ENCODE measurements at regions not wholly inside any gene's neighbourhood (a gene's known extent, or its start where the extent isn't known, plus 50 kb on each side); places are given as distances from the start of the nearest gene placed in this dataset.

DNA sequence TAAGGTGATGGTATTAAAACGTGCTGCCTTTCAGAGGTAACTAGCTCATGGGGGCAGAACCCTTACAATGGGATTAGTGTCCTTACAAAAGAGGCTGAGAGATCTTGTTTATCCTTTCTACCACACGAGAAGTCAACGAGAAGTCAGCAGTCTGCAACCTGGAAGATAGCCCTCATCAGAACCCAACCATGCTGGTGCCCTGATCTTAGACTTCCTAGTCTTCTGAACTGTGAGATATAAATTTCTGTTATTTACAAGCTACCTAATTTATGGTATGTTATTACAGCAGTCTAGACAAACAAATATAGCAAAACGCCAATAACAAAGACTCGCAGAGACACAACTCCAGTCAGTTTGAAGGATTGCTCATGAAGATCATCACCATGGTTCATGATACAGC is 157.5 kb upstream of the TMEM106B start:
- Mint-ChIP-seq H3K27me3 (ENCODE audit: low read depth in 2 of 2) (no peaks in the 10 kb centered on the region), H3K9me3 (peaks cover 4 to 9% of the 10 kb centered on the region in 2 donors), H3K4me3 (no peak overlapping the region), H3K4me1 (no peaks in the 10 kb centered on the region), H3K27ac (no peak overlapping the region), H3K36me3 (no peaks in the 10 kb centered on the region)
- no peak overlapping the region for H3K4me3 ChIP-seq (ENCODE audit: low read length)
- no peaks in the 10 kb centered on the region for H3K4me1 ChIP-seq (ENCODE audit: control insufficient read depth, insufficient read depth, low read length)
- no peak for ATAC-seq
- DNase-seq: no peak
- 55% methylated on average over 5 of the region's 5 CpGs for WGBS (ENCODE audit: insufficient coverage)
- H3K9me3 ChIP-seq (ENCODE audit: control insufficient read depth, insufficient read depth, low read length): peaks cover 7% of the 10 kb centered on the region
- H3K27me3 ChIP-seq (ENCODE audit: control insufficient read depth, insufficient read depth, low read length): no peaks in the 10 kb centered on the region
- TF ChIP-seq CTCF (IDR thresholded peaks at IDR 0.05): no peak
- no peaks in the 10 kb centered on the region for H3K36me3 ChIP-seq (ENCODE audit: control insufficient read depth, insufficient read depth, low read length)
- no peak overlapping the region for H3K27ac ChIP-seq (ENCODE audit: low read length)
- intact Hi-C loops (cut with micrococcal nuclease): no loop called here

- peaks cover 4 to 9% of the 10 kb centered on the region in 2 donors for H3K9me3 Mint-ChIP-seq
- H3K27ac Mint-ChIP-seq: no peak overlapping the region
- Histone ChIP-seq H3K27me3 (ENCODE audit: control insufficient read depth, insufficient read depth, low read length) (no peaks in the 10 kb centered on the region), H3K9me3 (ENCODE audit: control insufficient read depth, insufficient read depth, low read length) (peaks cover 7% of the 10 kb centered on the region), H3K36me3 (ENCODE audit: control insufficient read depth, insufficient read depth, low read length) (no peaks in the 10 kb centered on the region), H3K27ac (ENCODE audit: low read length) (no peak overlapping the region), H3K4me3 (ENCODE audit: low read length) (no peak overlapping the region), H3K4me1 (ENCODE audit: control insufficient read depth, insufficient read depth, low read length) (no peaks in the 10 kb centered on the region)
- no peaks in the 10 kb centered on the region for H3K4me1 Mint-ChIP-seq
- no peak for ATAC-seq
- TF ChIP-seq CTCF (IDR thresholded peaks at IDR 0.05): no peak
- H3K4me3 Mint-ChIP-seq: no peak overlapping the region
- intact Hi-C loops (cut with micrococcal nuclease): no loop called here
- no peaks in the 10 kb centered on the region for H3K27me3 Mint-ChIP-seq (ENCODE audit: low read depth in 2 of 2)
- no peak for DNase-seq
- H3K36me3 Mint-ChIP-seq: no peaks in the 10 kb centered on the region
Measured at GRCh38 chr7:12054830-12055229, 156.3 kb upstream of the TMEM106B start.

GRCh38 chr7:12056381-12056780 is 154.7 kb upstream of the TMEM106B start:
- ATAC-seq: no peak
- no peaks in the 10 kb centered on the region for H3K4me1 ChIP-seq (ENCODE audit: control insufficient read depth, insufficient read depth, low read length)
- Mint-ChIP-seq H3K27ac (no peak overlapping the region), H3K27me3 (ENCODE audit: low read depth in 2 of 2) (no peaks in the 10 kb centered on the region), H3K4me1 (no peaks in the 10 kb centered on the region), H3K4me3 (no peak overlapping the region), H3K36me3 (no peaks in the 10 kb centered on the region), H3K9me3 (peaks cover 4 to 9% of the 10 kb centered on the region in 2 donors)
- no peak for TF ChIP-seq CTCF (IDR thresholded peaks at IDR 0.05)
- no peaks in the 10 kb centered on the region for H3K36me3 ChIP-seq (ENCODE audit: control insufficient read depth, insufficient read depth, low read length)
- H3K4me3 ChIP-seq (ENCODE audit: low read length): no peak overlapping the region
- intact Hi-C loops (cut with micrococcal nuclease): no loop called here
- peaks cover 7% of the 10 kb centered on the region for H3K9me3 ChIP-seq (ENCODE audit: control insufficient read depth, insufficient read depth, low read length)
- no peak overlapping the region for H3K27ac ChIP-seq (ENCODE audit: low read length)
- H3K27me3 ChIP-seq (ENCODE audit: control insufficient read depth, insufficient read depth, low read length): no peaks in the 10 kb centered on the region
- DNase-seq: no peak

DNA sequence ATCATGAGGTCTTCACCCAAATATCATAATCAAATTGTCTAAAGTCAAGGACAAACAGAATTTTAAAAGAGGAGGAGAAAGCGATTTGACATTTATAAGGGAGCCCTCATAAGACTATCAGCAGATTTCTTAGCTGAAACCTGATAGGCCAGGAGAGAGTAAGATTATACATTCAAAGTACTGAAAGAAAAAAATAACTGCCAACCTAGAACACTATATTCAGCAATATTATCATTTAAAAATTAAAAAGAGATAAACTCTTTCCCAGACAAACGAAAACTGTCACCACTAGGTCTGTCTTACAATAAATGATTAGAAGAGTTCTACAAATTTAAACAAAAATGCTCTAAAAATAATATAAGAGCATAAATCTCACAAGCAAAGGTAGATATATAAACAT is 154.1 kb upstream of the TMEM106B start:
- peaks cover 4 to 9% of the 10 kb centered on the region in 2 donors for H3K9me3 Mint-ChIP-seq
- no peaks in the 10 kb centered on the region for H3K4me1 Mint-ChIP-seq
- H3K36me3 ChIP-seq (ENCODE audit: control insufficient read depth, insufficient read depth, low read length): no peaks in the 10 kb centered on the region
- DNase-seq (no peak), ATAC-seq (no peak)
- no peaks in the 10 kb centered on the region for H3K27me3 ChIP-seq (ENCODE audit: control insufficient read depth, insufficient read depth, low read length)
- no peaks in the 10 kb centered on the region for H3K27me3 Mint-ChIP-seq (ENCODE audit: low read depth in 2 of 2)
- no peak overlapping the region for H3K4me3 Mint-ChIP-seq
- H3K4me3 ChIP-seq (ENCODE audit: low read length): no peak overlapping the region
- no CpG with 5 or more reads among the region's 2 CpGs for WGBS (ENCODE audit: insufficient coverage)
- no peaks in the 10 kb centered on the region for H3K36me3 Mint-ChIP-seq
- H3K27ac Mint-ChIP-seq: no peak overlapping the region
- no peak for TF ChIP-seq CTCF (IDR thresholded peaks at IDR 0.05)
- H3K27ac ChIP-seq (ENCODE audit: low read length): no peak overlapping the region
- no peaks in the 10 kb centered on the region for H3K4me1 ChIP-seq (ENCODE audit: control insufficient read depth, insufficient read depth, low read length)
- intact Hi-C loops (cut with micrococcal nuclease): no loop called here
- H3K9me3 ChIP-seq (ENCODE audit: control insufficient read depth, insufficient read depth, low read length): peaks cover 7% of the 10 kb centered on the region
